HEK293 (cell line): ENCODE measurements at regions not wholly inside any gene's neighbourhood (a gene's known extent, or its start where the extent isn't known, plus 50 kb on each side); places are given as distances from the start of the nearest gene placed in this dataset.

Experiments
- ZNF777 ChIP-seq: fragments of 450-650 bp; formaldehyde crosslinking; IDR thresholded peaks from 2 replicates; pipeline ENCODE4 v1.5.1; 2017; ENCODE audit warnings: missing biosample characterization, missing genetic modification characterization, borderline replicate concordance
- ZSCAN30 ChIP-seq: fragments of 450-650 bp; IDR thresholded peaks from 2 replicates; pipeline ENCODE4 v1.5.1; 2018; ENCODE audit warnings: missing biosample characterization, mild to moderate bottlenecking, missing genetic modification characterization, moderate library complexity
- TF ChIP-seq, protein P1 (sequence below): fragments of 450-650 bp; formaldehyde crosslinking; IDR thresholded peaks from 2 replicates; pipeline ENCODE4 v1.5.1; 2016; ENCODE audit warnings: missing biosample characterization, missing genetic modification characterization

DNA sequence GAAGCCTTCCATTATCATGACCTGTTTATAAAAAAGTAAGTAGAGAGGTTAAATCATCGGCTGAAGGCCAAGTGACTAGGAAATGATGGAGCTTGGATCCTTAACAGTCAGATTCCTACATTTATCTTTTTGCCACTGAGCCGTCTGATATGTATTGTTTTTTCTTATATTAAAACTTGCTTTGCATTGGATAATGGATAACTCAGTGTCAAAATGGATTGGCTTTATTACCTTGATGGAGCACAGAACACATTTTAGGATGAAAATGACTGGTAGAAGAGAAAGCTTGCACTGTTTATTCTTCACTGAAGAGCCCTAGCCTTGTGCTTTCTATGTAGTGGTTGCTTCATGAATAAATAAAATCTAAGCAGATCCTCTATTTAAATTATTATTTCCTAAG lies 54.2 kb upstream of the TSPAN5 start:
- TF ChIP-seq ZNF777 (no peak), ZSCAN30 (tag by site-specific recombination) (no peak)
- TF ChIP-seq, protein P1, sequence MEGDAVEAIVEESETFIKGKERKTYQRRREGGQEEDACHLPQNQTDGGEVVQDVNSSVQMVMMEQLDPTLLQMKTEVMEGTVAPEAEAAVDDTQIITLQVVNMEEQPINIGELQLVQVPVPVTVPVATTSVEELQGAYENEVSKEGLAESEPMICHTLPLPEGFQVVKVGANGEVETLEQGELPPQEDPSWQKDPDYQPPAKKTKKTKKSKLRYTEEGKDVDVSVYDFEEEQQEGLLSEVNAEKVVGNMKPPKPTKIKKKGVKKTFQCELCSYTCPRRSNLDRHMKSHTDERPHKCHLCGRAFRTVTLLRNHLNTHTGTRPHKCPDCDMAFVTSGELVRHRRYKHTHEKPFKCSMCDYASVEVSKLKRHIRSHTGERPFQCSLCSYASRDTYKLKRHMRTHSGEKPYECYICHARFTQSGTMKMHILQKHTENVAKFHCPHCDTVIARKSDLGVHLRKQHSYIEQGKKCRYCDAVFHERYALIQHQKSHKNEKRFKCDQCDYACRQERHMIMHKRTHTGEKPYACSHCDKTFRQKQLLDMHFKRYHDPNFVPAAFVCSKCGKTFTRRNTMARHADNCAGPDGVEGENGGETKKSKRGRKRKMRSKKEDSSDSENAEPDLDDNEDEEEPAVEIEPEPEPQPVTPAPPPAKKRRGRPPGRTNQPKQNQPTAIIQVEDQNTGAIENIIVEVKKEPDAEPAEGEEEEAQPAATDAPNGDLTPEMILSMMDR (tag by site-specific recombination): no peak
